GM12878 (cell line): ENCODE measurements at regions not wholly inside any gene's neighbourhood (a gene's known extent, or its start where the extent isn't known, plus 50 kb on each side); places are given as distances from the start of the nearest gene placed in this dataset.

Experiments
- EZH2 ChIP-seq: IDR thresholded peaks from 2 replicates; pipeline ENCODE4 v1.6.1; 2012; ENCODE audit warnings: low read depth, mild to moderate bottlenecking, control low read depth, inconsistent platforms, low read length, borderline replicate concordance; ENCODE audit not compliant: control insufficient read depth
- GABPA ChIP-seq: IDR thresholded peaks from 2 replicates; pipeline ENCODE4 v1.6.1; 2014; ENCODE audit warnings: antibody characterized with exemption, low read depth, mild to moderate bottlenecking, inconsistent platforms
- HDGF ChIP-seq: fragments of 450-650 bp; IDR thresholded peaks from 2 replicates; pipeline ENCODE4 v1.6.1; 2016; ENCODE audit warnings: antibody characterized with exemption
- KAT2A ChIP-seq: conservative IDR thresholded peaks from 2 replicates; pipeline ENCODE4 v1.6.1; 2011; ENCODE audit warnings: low read depth, low read length; ENCODE audit not compliant: control insufficient read depth
- SMC3 ChIP-seq: IDR thresholded peaks from 2 replicates; pipeline ENCODE4 v1.6.1; 2011; ENCODE audit warnings: low read length, improper control_type of control experiment, borderline replicate concordance
- SP1 ChIP-seq: IDR thresholded peaks from one replicate; pipeline ENCODE4 v1.6.1; 2011; ENCODE audit warnings: low read depth, low read length
- SREBF2 ChIP-seq: IDR thresholded peaks from 2 replicates; pipeline ENCODE4 v1.6.1; 2012; ENCODE audit warnings: mild to moderate bottlenecking, low read length
- ZNF622 ChIP-seq: fragments of 450-650 bp; IDR thresholded peaks from 2 replicates; pipeline ENCODE4 v1.6.1; 2017; ENCODE audit warnings: mild to moderate bottlenecking, inconsistent platforms
- ZZZ3 ChIP-seq: IDR thresholded peaks from 2 replicates; pipeline ENCODE4 v1.6.1; 2011; ENCODE audit warnings: low read depth; ENCODE audit not compliant: control insufficient read depth, insufficient read length
- TF ChIP-seq, protein P1 (sequence below): fragments of 450-650 bp; IDR thresholded peaks from 2 replicates; pipeline ENCODE4 v1.6.1; 2017; ENCODE audit warnings: antibody characterized with exemption, mild to moderate bottlenecking, moderate library complexity
- TF ChIP-seq, protein P2 (sequence below), 3 experiments: IDR thresholded peaks in 2 of 3; conservative IDR thresholded peaks in 1 of 3; 2 replicates each; pipeline ENCODE4 v1.5.1; 2011; ENCODE audit warnings: low read depth in 3 of 3, low read length in 3 of 3, mild to moderate bottlenecking in 3 of 3, control low read depth in 2 of 3, moderate library complexity in 2 of 3, inconsistent platforms in 1 of 3, mixed read lengths in 1 of 3; ENCODE audit not compliant: control insufficient read depth in 2 of 3, insufficient read depth in 1 of 3; ENCODE audit errors: extremely low read depth in 1 of 3

GRCh38 chr6:169044381-169045230 is 209.0 kb downstream of the THBS2 start:
- TF ChIP-seq SREBF2: no peak
- no peak for TF ChIP-seq SP1
- TF ChIP-seq GABPA: no peak
- TF ChIP-seq EZH2: no peak
- TF ChIP-seq SMC3: no peak
- TF ChIP-seq, protein P1, sequence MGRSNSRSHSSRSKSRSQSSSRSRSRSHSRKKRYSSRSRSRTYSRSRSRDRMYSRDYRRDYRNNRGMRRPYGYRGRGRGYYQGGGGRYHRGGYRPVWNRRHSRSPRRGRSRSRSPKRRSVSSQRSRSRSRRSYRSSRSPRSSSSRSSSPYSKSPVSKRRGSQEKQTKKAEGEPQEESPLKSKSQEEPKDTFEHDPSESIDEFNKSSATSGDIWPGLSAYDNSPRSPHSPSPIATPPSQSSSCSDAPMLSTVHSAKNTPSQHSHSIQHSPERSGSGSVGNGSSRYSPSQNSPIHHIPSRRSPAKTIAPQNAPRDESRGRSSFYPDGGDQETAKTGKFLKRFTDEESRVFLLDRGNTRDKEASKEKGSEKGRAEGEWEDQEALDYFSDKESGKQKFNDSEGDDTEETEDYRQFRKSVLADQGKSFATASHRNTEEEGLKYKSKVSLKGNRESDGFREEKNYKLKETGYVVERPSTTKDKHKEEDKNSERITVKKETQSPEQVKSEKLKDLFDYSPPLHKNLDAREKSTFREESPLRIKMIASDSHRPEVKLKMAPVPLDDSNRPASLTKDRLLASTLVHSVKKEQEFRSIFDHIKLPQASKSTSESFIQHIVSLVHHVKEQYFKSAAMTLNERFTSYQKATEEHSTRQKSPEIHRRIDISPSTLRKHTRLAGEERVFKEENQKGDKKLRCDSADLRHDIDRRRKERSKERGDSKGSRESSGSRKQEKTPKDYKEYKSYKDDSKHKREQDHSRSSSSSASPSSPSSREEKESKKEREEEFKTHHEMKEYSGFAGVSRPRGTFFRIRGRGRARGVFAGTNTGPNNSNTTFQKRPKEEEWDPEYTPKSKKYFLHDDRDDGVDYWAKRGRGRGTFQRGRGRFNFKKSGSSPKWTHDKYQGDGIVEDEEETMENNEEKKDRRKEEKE: no peak
- TF ChIP-seq, protein P2, sequence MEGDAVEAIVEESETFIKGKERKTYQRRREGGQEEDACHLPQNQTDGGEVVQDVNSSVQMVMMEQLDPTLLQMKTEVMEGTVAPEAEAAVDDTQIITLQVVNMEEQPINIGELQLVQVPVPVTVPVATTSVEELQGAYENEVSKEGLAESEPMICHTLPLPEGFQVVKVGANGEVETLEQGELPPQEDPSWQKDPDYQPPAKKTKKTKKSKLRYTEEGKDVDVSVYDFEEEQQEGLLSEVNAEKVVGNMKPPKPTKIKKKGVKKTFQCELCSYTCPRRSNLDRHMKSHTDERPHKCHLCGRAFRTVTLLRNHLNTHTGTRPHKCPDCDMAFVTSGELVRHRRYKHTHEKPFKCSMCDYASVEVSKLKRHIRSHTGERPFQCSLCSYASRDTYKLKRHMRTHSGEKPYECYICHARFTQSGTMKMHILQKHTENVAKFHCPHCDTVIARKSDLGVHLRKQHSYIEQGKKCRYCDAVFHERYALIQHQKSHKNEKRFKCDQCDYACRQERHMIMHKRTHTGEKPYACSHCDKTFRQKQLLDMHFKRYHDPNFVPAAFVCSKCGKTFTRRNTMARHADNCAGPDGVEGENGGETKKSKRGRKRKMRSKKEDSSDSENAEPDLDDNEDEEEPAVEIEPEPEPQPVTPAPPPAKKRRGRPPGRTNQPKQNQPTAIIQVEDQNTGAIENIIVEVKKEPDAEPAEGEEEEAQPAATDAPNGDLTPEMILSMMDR (IDR thresholded peaks at IDR 0.05 in 2 of 3, conservative IDR thresholded peaks at IDR 0.05 in 1 of 3; ENCODE audit: control insufficient read depth in 2 of 3, extremely low read depth in 1 of 3, insufficient read depth in 1 of 3, low read depth in 3 of 3, low read length in 3 of 3): no peak
- TF ChIP-seq ZNF622: no peak
- no peak for TF ChIP-seq HDGF
- no peak for TF ChIP-seq KAT2A
- no peak for TF ChIP-seq ZZZ3
